ENCODE measurements at regions not wholly inside any gene's neighbourhood (a gene's known extent, or its start where the extent isn't known, plus 50 kb on each side); places are given as distances from the start of the nearest gene placed in this dataset.

DNA sequence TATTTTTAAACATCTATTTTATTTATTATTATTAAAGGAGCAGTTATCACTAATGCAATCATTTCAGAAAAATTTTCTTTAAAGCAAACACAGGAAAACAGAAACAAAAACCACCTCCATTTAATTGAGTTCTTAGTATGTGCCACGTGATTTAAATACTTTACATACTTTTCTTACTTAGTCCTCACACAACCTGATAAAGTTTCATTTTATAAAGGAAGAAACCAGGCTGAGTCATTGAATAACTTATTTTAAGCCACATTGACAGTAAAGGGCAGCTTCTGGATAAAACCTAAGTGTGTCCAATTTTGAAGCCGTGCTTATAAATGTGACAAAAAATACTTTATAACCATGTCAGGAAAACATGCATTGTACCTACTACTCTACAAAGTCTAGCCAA, 57.1 kb upstream of the PCED1B start:
- ChIA-PET POLR2A (interaction anchor here (1.2 kb wide), 1 partner anchor 376 kb away, joined by 3 read pairs; no protein-coding TSS in a partner anchor), CTCF (interaction anchor here (0.8 to 6.5 kb wide), 18 partner anchors 10 to 952 kb away, joined by 3 to 85 read pairs (median 8); no protein-coding TSS in a partner anchor)
- Histone ChIP-seq H3K36me3 (ENCODE audit: control insufficient read depth in 2 of 2, extremely low read depth in 1 of 2, insufficient read depth in 2 of 2, low read length in 2 of 2) (no peaks in the 10 kb centered on the region), H3K27me3 (ENCODE audit: control insufficient read depth in 2 of 2, insufficient read depth in 2 of 2, low read length in 2 of 2) (no peaks in the 10 kb centered on the region), H3K4me3 (replicated peaks in 1 of 3; ENCODE audit: insufficient read depth in 1 of 3, low read depth in 1 of 3, low read length in 3 of 3) (no peak overlapping the region), H3K4me1 (ENCODE audit: control insufficient read depth, extremely low read depth, insufficient read depth, low read length) (peaks cover 20% of the 10 kb centered on the region), H3K9ac (replicated peaks; ENCODE audit: extremely low read depth, insufficient read depth, low read length) (peak overlapping the region; percentile 46), H4K20me1 (replicated peaks; ENCODE audit: control insufficient read depth, extremely low read depth, insufficient read depth, low read length) (no peaks in the 10 kb centered on the region), H3K9me1 (replicated peaks; ENCODE audit: control insufficient read depth, extremely low read depth, insufficient read depth, low read length) (no peaks in the 10 kb centered on the region), H3K4me2 (ENCODE audit: insufficient read depth, low read length) (peak overlapping the region; percentile 72), H3K27ac (ENCODE audit: insufficient read depth, low read depth, low read length) (peak overlapping the region; percentile 70), H3K79me2 (ENCODE audit: control insufficient read depth, insufficient read depth, low read length) (no peaks in the 10 kb centered on the region), H3K9me3 (replicated peaks; ENCODE audit: control insufficient read depth, insufficient read depth, low read length) (no peaks in the 10 kb centered on the region), H2AFZ (ENCODE audit: low read depth, low read length) (peak overlapping the region; percentile 65)
- FAIRE-seq: peak; percentile 86
- no TSS peak for BruUV-seq (replicated peaks)
- TF ChIP-seq GATA2 (IDR thresholded peaks at IDR 0.05; ENCODE audit: insufficient read depth, insufficient read length, low read depth, low read length) (peak; percentile 29), FOS (IDR thresholded peaks at IDR 0.05; ENCODE audit: borderline replicate concordance, insufficient read depth, low read length) (peak; percentile 79), POLR2AphosphoS5 (IDR thresholded peaks at IDR 0.05; ENCODE audit: insufficient read depth, low read depth, low read length) (no peak), EZH2 (IDR thresholded peaks at IDR 0.05; ENCODE audit: borderline replicate concordance, low read depth, low read length, severe bottlenecking) (no peak), POLR2A (IDR thresholded peaks at IDR 0.05; ENCODE audit: low read depth, low read length) (no peak), MYC (IDR thresholded peaks at IDR 0.05; ENCODE audit: low read depth, low read length) (no peak), JUN (IDR thresholded peaks at IDR 0.05; ENCODE audit: borderline replicate concordance, insufficient read depth, insufficient read length, low read depth) (peak; percentile 60)
- TF ChIP-seq, protein P1, sequence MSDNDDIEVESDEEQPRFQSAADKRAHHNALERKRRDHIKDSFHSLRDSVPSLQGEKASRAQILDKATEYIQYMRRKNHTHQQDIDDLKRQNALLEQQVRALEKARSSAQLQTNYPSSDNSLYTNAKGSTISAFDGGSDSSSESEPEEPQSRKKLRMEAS (IDR thresholded peaks at IDR 0.05; ENCODE audit: insufficient read depth, insufficient read length): no peak
- TF ChIP-seq, protein P2, sequence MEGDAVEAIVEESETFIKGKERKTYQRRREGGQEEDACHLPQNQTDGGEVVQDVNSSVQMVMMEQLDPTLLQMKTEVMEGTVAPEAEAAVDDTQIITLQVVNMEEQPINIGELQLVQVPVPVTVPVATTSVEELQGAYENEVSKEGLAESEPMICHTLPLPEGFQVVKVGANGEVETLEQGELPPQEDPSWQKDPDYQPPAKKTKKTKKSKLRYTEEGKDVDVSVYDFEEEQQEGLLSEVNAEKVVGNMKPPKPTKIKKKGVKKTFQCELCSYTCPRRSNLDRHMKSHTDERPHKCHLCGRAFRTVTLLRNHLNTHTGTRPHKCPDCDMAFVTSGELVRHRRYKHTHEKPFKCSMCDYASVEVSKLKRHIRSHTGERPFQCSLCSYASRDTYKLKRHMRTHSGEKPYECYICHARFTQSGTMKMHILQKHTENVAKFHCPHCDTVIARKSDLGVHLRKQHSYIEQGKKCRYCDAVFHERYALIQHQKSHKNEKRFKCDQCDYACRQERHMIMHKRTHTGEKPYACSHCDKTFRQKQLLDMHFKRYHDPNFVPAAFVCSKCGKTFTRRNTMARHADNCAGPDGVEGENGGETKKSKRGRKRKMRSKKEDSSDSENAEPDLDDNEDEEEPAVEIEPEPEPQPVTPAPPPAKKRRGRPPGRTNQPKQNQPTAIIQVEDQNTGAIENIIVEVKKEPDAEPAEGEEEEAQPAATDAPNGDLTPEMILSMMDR (IDR thresholded peaks at IDR 0.05; ENCODE audit: extremely low read depth in 1 of 2, insufficient read depth in 1 of 2, low read depth in 1 of 2, low read length in 2 of 2): no peak
- dilution Hi-C loops (cut with MboI; ENCODE audit: extremely low pct_ligation_motif_present, low sequenced_read_pairs) (no loop called here), intact Hi-C loops (cut with micrococcal nuclease) (loop anchor here (5.0 kb wide), 4 partner anchors 80 to 1030 kb away; partner anchors contain the start of genes SCAF11 and SLC38A2)
- DNase-seq (ENCODE audit: low read depth, low spot score): peak; percentile 71

Measured in endothelial cell of umbilical vein (primary cell).